Upper lobe of left lung (tissue), 4 donors: ENCODE measurements at regions not wholly inside any gene's neighbourhood (a gene's known extent, or its start where the extent isn't known, plus 50 kb on each side); places are given as distances from the start of the nearest gene placed in this dataset.

Experiments
- EP300 ChIP-seq, 4 donors: sonication (generic); formaldehyde crosslinking; IDR thresholded peaks; one replicate each; pipeline ENCODE4 v1.5.1; 2017; ENCODE audit warnings: antibody characterized with exemption in 4 of 4, control low read depth in 2 of 4
- POLR2A ChIP-seq, 4 donors: fragments of 450-650 bp; IDR thresholded peaks; one replicate each; pipeline ENCODE4 v1.5.1; 2016 to 2017; ENCODE audit warnings: antibody characterized with exemption in 4 of 4, mild to moderate bottlenecking in 2 of 4
- POLR2AphosphoS5 ChIP-seq, 2 donors: sonication (generic); formaldehyde crosslinking; IDR thresholded peaks; one replicate each; pipeline ENCODE4 v1.5.1; 2017; ENCODE audit warnings: antibody characterized with exemption in 2 of 2
- TF ChIP-seq, protein P1 (sequence below), 6 experiments: fragments of 450-650 bp in 4 of 6; fragments of 200-600 bp in 2 of 6; sonication (generic) in 2 of 6; IDR thresholded peaks; one replicate each; pipeline ENCODE4 v1.5.1; 2016 to 2019; ENCODE audit warnings: antibody characterized with exemption in 6 of 6

- TF ChIP-seq POLR2AphosphoS5 (IDR thresholded peaks at IDR 0.05) = no peak
- no peak for TF ChIP-seq EP300 (IDR thresholded peaks at IDR 0.05)
- TF ChIP-seq POLR2A (IDR thresholded peaks at IDR 0.05) = no peak
- TF ChIP-seq, protein P1, sequence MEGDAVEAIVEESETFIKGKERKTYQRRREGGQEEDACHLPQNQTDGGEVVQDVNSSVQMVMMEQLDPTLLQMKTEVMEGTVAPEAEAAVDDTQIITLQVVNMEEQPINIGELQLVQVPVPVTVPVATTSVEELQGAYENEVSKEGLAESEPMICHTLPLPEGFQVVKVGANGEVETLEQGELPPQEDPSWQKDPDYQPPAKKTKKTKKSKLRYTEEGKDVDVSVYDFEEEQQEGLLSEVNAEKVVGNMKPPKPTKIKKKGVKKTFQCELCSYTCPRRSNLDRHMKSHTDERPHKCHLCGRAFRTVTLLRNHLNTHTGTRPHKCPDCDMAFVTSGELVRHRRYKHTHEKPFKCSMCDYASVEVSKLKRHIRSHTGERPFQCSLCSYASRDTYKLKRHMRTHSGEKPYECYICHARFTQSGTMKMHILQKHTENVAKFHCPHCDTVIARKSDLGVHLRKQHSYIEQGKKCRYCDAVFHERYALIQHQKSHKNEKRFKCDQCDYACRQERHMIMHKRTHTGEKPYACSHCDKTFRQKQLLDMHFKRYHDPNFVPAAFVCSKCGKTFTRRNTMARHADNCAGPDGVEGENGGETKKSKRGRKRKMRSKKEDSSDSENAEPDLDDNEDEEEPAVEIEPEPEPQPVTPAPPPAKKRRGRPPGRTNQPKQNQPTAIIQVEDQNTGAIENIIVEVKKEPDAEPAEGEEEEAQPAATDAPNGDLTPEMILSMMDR (IDR thresholded peaks at IDR 0.05) = no peak
Measured at GRCh38 chr2:47230418-47230817, 54.1 kb upstream of the CALM2 start.
